ENCODE measurements at regions not wholly inside any gene's neighbourhood (a gene's known extent, or its start where the extent isn't known, plus 50 kb on each side); places are given as distances from the start of the nearest gene placed in this dataset.
A peak's percentile ranks its signal among the peaks of the same experiment; 100 is the strongest.

DNA sequence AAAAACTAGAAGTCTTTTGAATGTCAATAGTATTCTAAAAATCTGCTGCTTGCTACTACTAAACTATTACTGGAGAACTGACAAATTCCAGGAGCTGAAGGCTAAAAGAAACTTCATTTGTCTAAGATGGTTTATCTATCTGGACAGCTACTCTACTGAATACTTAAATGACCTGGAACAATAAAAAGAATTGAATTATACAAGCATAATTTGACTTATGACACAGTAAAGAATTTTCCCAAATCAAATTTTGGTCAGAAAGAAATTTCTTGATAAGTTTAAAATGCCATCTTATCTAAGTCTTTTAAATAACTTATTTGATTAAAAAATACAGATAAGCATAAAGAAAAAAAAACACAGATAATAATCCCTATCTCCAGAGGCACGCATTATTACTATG lies 80.2 kb upstream of the ITGA4 start:
- DNase-seq (ENCODE audit: low read depth): no peak
- TF ChIP-seq, protein P1, sequence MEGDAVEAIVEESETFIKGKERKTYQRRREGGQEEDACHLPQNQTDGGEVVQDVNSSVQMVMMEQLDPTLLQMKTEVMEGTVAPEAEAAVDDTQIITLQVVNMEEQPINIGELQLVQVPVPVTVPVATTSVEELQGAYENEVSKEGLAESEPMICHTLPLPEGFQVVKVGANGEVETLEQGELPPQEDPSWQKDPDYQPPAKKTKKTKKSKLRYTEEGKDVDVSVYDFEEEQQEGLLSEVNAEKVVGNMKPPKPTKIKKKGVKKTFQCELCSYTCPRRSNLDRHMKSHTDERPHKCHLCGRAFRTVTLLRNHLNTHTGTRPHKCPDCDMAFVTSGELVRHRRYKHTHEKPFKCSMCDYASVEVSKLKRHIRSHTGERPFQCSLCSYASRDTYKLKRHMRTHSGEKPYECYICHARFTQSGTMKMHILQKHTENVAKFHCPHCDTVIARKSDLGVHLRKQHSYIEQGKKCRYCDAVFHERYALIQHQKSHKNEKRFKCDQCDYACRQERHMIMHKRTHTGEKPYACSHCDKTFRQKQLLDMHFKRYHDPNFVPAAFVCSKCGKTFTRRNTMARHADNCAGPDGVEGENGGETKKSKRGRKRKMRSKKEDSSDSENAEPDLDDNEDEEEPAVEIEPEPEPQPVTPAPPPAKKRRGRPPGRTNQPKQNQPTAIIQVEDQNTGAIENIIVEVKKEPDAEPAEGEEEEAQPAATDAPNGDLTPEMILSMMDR (IDR thresholded peaks at IDR 0.05; ENCODE audit: insufficient read depth, low read length): no peak
- no peak overlapping the region for H3K4me3 ChIP-seq (ENCODE audit: low read depth, low read length)

DNA sequence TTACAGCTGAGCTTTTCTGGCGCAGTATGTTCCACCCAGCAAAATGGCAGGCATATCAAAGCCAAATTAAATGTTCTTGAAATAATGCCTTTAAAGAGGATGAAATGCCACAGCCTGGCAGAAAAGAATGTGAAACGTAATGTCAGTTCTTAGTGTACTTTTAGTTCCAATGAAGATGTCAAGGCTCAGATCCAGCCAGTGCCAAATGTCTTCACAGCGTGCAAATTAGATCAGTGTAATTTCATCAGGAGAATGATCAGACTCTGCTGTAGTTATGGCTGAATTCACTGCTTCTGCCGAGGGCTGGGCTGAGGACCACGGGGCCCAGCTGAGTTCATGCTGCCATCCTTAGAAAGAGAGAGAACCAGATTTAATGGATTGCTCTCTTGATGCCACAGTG lies 78.7 kb upstream of the ITGA4 start:
- no peak overlapping the region for H3K4me3 ChIP-seq (ENCODE audit: low read depth, low read length)
- TF ChIP-seq, protein P1 (IDR thresholded peaks at IDR 0.05; ENCODE audit: insufficient read depth, low read length): no peak
- DNase-seq (ENCODE audit: low read depth): no peak

DNA sequence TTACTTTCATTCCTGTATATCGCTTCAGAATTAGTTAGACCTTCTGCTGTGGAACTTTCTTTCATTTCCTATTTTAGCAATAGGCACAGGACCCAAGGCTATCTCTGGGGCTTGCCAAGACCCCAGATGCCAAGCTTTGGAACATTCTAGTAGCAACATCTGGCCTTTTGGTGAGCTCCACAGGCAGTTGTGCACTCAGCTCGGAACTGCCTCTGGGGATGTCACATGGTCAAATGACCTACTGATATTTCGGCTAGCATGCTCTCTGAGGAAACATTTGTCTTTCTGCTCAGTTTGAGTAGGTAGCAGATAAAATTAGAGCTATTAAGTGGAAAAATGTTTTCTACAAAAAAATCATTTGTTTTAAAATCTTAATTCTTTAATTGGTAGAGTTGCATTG lies 76.6 kb upstream of the ITGA4 start:
- TF ChIP-seq, protein P1 (IDR thresholded peaks at IDR 0.05; ENCODE audit: insufficient read depth, low read length): no peak
- no peak overlapping the region for H3K4me3 ChIP-seq (ENCODE audit: low read depth, low read length)
- DNase-seq (ENCODE audit: low read depth): no peak

DNA sequence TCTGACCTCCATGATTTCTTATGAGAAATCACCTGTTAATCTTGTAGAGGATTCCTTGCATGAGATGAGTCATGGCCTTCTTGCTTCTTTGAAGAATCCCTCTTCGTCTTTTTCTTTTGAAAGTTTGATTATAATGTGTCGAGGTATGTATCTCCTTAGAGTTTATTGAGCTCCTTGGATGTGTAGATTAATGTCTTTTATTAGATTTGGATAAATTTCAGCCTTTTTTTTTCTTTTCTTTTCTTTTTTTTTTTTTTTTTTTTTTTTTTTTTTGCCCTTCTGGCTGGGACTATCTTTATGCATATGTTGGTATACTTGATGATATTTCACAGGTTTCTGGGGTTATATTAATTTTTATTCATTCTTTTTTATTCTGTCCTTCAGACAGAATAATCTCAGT lies 72.3 kb upstream of the ITGA4 start:
- TF ChIP-seq, protein P1 (IDR thresholded peaks at IDR 0.05; ENCODE audit: insufficient read depth, low read length): no peak
- no peak overlapping the region for H3K4me3 ChIP-seq (ENCODE audit: low read depth, low read length)
- no peak for DNase-seq (ENCODE audit: low read depth)

DNA sequence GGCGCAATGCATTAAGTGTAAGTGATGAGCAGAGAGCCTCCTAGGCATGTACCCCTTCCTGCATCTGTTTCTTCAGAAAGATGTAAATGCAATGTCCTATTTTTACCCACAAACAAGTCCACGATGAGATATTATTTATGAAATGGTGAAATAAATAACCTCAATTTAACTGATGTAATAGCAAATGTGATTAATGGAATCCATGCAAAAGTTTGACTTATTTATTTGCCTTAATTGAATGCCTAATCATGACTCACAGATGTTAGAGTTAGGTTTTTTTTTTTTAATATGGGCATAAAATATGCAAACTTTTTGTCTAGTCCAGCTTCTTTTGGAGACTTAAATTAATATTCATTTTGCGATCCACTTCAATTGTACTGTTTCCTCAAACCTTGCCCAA lies 67.7 kb upstream of the ITGA4 start:
- H3K4me3 ChIP-seq (ENCODE audit: low read depth, low read length): no peak overlapping the region
- TF ChIP-seq, protein P1 (IDR thresholded peaks at IDR 0.05; ENCODE audit: insufficient read depth, low read length): no peak
- no peak for DNase-seq (ENCODE audit: low read depth)

DNA sequence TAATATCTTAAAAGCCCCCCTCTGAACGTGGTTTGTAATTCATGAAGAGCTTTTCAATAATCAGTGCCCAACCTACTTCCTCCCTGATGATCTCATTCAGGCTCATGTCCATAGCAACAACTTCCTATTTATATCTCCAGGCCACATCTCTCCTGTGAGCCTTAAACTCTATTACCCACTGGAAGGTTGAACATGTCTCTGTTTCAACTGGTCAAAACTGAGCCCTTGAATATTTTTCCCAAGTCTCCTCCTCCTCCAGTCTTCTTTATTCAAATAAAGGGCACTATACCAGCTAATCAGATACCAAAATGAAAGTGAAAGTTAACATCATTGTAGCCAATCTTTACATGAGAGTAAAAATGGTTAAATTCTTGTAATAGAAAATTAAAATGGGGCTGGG lies 63.7 kb upstream of the ITGA4 start:
- no peak overlapping the region for H3K4me3 ChIP-seq (ENCODE audit: low read depth, low read length)
- TF ChIP-seq, protein P1 (IDR thresholded peaks at IDR 0.05; ENCODE audit: insufficient read depth, low read length): no peak
- peak; percentile 52 for DNase-seq (ENCODE audit: low read depth)

DNA sequence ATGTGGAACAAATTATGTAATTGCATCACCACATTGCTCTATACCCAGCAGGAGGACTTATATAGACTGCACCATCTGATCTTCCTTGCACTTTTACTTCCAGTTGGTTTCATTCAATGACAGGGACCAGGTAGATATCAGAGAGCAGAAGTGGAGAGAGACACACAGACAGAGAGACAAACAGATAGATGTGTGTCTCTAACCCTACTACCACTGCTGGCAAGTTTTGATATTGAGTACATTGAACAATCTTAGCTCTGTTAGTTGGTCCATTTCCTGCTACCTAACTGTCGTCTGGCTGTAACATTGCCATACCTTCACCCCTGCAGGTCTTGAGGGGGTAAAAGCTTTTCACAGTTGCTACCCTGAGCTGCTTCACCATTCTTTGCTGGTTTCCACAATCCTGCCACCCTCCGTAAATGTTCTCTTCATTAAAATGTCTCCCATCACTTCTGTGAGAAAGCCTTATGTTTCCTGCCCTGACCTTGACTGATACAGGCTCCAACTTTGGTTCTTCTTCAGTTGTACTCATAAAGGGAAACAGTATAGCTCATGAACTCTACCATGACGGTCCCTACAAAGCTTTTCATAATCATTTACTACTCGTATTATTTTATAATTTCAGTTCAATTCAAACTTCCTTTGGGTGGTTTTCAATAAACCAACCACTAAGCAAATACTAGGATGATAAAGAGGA lies 62.3 kb upstream of the ITGA4 start:
- no peak overlapping the region for H3K4me3 ChIP-seq (ENCODE audit: low read depth, low read length)
- TF ChIP-seq, protein P1 (IDR thresholded peaks at IDR 0.05; ENCODE audit: insufficient read depth, low read length): no peak
- no peak for DNase-seq (ENCODE audit: low read depth)
